ENCODE measurements at regions not wholly inside any gene's neighbourhood (a gene's known extent, or its start where the extent isn't known, plus 50 kb on each side); places are given as distances from the start of the nearest gene placed in this dataset.

- no peak for TF ChIP-seq CTCF (IDR thresholded peaks at IDR 0.05; ENCODE audit: unreplicated experiment)
- Mint-ChIP-seq H3K27ac (ENCODE audit: unreplicated experiment) (no peak overlapping the region), H3K9me3 (ENCODE audit: low read depth, unreplicated experiment) (no peaks in the 10 kb centered on the region), H3K27me3 (ENCODE audit: unreplicated experiment) (no peaks in the 10 kb centered on the region), H3K4me3 (ENCODE audit: low read depth, unreplicated experiment) (no peak overlapping the region), H3K36me3 (ENCODE audit: insufficient read depth, unreplicated experiment) (no peaks in the 10 kb centered on the region), H3K4me1 (ENCODE audit: low read depth, unreplicated experiment) (no peaks in the 10 kb centered on the region)
- no TSS peak for BruUV-seq (replicated peaks)
- intact Hi-C loops (cut with micrococcal nuclease; ENCODE audit: unreplicated experiment): no loop called here
- CTCF ChIA-PET: no interaction called here
- no peak for DNase-seq
Measured at GRCh38 chr12:86799616-86800015, 543.4 kb upstream of the MGAT4C start.

- CTCF ChIA-PET: no interaction called here
- intact Hi-C loops (cut with micrococcal nuclease; ENCODE audit: unreplicated experiment): no loop called here
- no peaks in the 10 kb centered on the region for H3K9me3 Mint-ChIP-seq (ENCODE audit: low read depth, unreplicated experiment)
Measured at GRCh38 chr12:86796550-86796949, 540.4 kb upstream of the MGAT4C start.

GRCh38 chr12:86788661-86789060, 532.5 kb upstream of the MGAT4C start:
- no peak for DNase-seq
- H3K27me3 Mint-ChIP-seq (ENCODE audit: unreplicated experiment): no peaks in the 10 kb centered on the region
- peaks cover 8% of the 10 kb centered on the region for H3K4me1 Mint-ChIP-seq (ENCODE audit: low read depth, unreplicated experiment)
- H3K27ac Mint-ChIP-seq (ENCODE audit: unreplicated experiment): no peak overlapping the region
- H3K36me3 Mint-ChIP-seq (ENCODE audit: insufficient read depth, unreplicated experiment): no peaks in the 10 kb centered on the region
- BruUV-seq (replicated peaks): no TSS peak
- TF ChIP-seq CTCF (IDR thresholded peaks at IDR 0.05; ENCODE audit: unreplicated experiment): no peak
- no peak overlapping the region for H3K4me3 Mint-ChIP-seq (ENCODE audit: low read depth, unreplicated experiment)
- CTCF ChIA-PET: no interaction called here
- intact Hi-C loops (cut with micrococcal nuclease; ENCODE audit: unreplicated experiment): no loop called here
- H3K9me3 Mint-ChIP-seq (ENCODE audit: low read depth, unreplicated experiment): no peaks in the 10 kb centered on the region

More at GRCh38 chr12:86796550-86796949, 540.4 kb upstream of the MGAT4C start:
- no peak for DNase-seq
- Mint-ChIP-seq H3K27me3 (ENCODE audit: unreplicated experiment) (no peaks in the 10 kb centered on the region), H3K36me3 (ENCODE audit: insufficient read depth, unreplicated experiment) (no peaks in the 10 kb centered on the region), H3K4me3 (ENCODE audit: low read depth, unreplicated experiment) (no peak overlapping the region), H3K4me1 (ENCODE audit: low read depth, unreplicated experiment) (no peaks in the 10 kb centered on the region), H3K27ac (ENCODE audit: unreplicated experiment) (no peak overlapping the region)
- no TSS peak for BruUV-seq (replicated peaks)
- no peak for TF ChIP-seq CTCF (IDR thresholded peaks at IDR 0.05; ENCODE audit: unreplicated experiment)

GRCh38 chr12:86787419-86787818, 531.2 kb upstream of the MGAT4C start:
- CTCF ChIA-PET: no interaction called here
- Mint-ChIP-seq H3K27me3 (ENCODE audit: unreplicated experiment) (no peaks in the 10 kb centered on the region), H3K4me1 (ENCODE audit: low read depth, unreplicated experiment) (peaks cover 8% of the 10 kb centered on the region), H3K9me3 (ENCODE audit: low read depth, unreplicated experiment) (no peaks in the 10 kb centered on the region), H3K36me3 (ENCODE audit: insufficient read depth, unreplicated experiment) (no peaks in the 10 kb centered on the region), H3K4me3 (ENCODE audit: low read depth, unreplicated experiment) (no peak overlapping the region), H3K27ac (ENCODE audit: unreplicated experiment) (no peak overlapping the region)
- intact Hi-C loops (cut with micrococcal nuclease; ENCODE audit: unreplicated experiment): no loop called here
- TF ChIP-seq CTCF (IDR thresholded peaks at IDR 0.05; ENCODE audit: unreplicated experiment): no peak
- DNase-seq: no peak
- no TSS peak for BruUV-seq (replicated peaks)

- H3K27ac Mint-ChIP-seq (ENCODE audit: unreplicated experiment): no peak overlapping the region
- H3K9me3 Mint-ChIP-seq (ENCODE audit: low read depth, unreplicated experiment): no peaks in the 10 kb centered on the region
- H3K4me1 Mint-ChIP-seq (ENCODE audit: low read depth, unreplicated experiment): no peaks in the 10 kb centered on the region
- BruUV-seq (replicated peaks): no TSS peak
- CTCF ChIA-PET: no interaction called here
- intact Hi-C loops (cut with micrococcal nuclease; ENCODE audit: unreplicated experiment): no loop called here
- no peaks in the 10 kb centered on the region for H3K27me3 Mint-ChIP-seq (ENCODE audit: unreplicated experiment)
- H3K36me3 Mint-ChIP-seq (ENCODE audit: insufficient read depth, unreplicated experiment): no peaks in the 10 kb centered on the region
- no peak for TF ChIP-seq CTCF (IDR thresholded peaks at IDR 0.05; ENCODE audit: unreplicated experiment)
- no peak for DNase-seq
- no peak overlapping the region for H3K4me3 Mint-ChIP-seq (ENCODE audit: low read depth, unreplicated experiment)
Measured at GRCh38 chr12:86777325-86777724, 521.1 kb upstream of the MGAT4C start.
